C1 segment of cervical spinal cord (tissue), 14 donors: ENCODE measurements at regions not wholly inside any gene's neighbourhood (a gene's known extent, or its start where the extent isn't known, plus 50 kb on each side); places are given as distances from the start of the nearest gene placed in this dataset.

Experiments used
- DNase-seq, 14 donors: peaks; one replicate each; lab custom pipeline; 2025; lab: John Stamatoyannopoulos, UW

- DNase-seq, result no peak
Measured at GRCh38 chr2:223225266-223225665, 173.3 kb downstream of the KCNE4 start.

- no peak for DNase-seq
Measured at GRCh38 chr2:223226264-223226663, 174.3 kb downstream of the KCNE4 start.

- DNase-seq, result no peak
Measured at GRCh38 chr2:223227338-223227737, 175.3 kb downstream of the KCNE4 start.

- DNase-seq, result no peak
Measured at GRCh38 chr2:223228871-223229270, 176.9 kb downstream of the KCNE4 start.

- no peak for DNase-seq
Measured at GRCh38 chr2:223230352-223230751, 178.4 kb downstream of the KCNE4 start.

- DNase-seq, result no peak
Measured at GRCh38 chr2:223232285-223232684, 180.3 kb downstream of the KCNE4 start.

GRCh38 chr2:223232896-223233295, 180.9 kb downstream of the KCNE4 start:
- no peak for DNase-seq

- DNase-seq, result no peak
Measured at GRCh38 chr2:223235986-223236385, 184.0 kb downstream of the KCNE4 start.

GRCh38 chr2:223238301-223238700, 186.3 kb downstream of the KCNE4 start:
- no peak for DNase-seq

GRCh38 chr2:223243233-223243632, 191.2 kb downstream of the KCNE4 start:
- no peak for DNase-seq

GRCh38 chr2:223247136-223247535, 195.1 kb downstream of the KCNE4 start:
- no peak for DNase-seq

- no peak for DNase-seq
Measured at GRCh38 chr2:223251656-223252229, 199.8 kb downstream of the KCNE4 start.

- DNase-seq, result no peak
Measured at GRCh38 chr2:223260681-223261080, 208.7 kb downstream of the KCNE4 start.

- no peak for DNase-seq
Measured at GRCh38 chr2:223262946-223263345, 211.0 kb downstream of the KCNE4 start.

GRCh38 chr2:223264541-223265193, 212.7 kb downstream of the KCNE4 start:
- DNase-seq, result no peak

- DNase-seq, result no peak
Measured at GRCh38 chr2:223267160-223267951, 215.4 kb downstream of the KCNE4 start.

GRCh38 chr2:223269386-223269785, 217.4 kb downstream of the KCNE4 start:
- no peak for DNase-seq

GRCh38 chr2:223270548-223270947, 218.6 kb downstream of the KCNE4 start:
- DNase-seq, result no peak

GRCh38 chr2:223273995-223274394, 222.0 kb downstream of the KCNE4 start:
- no peak for DNase-seq

GRCh38 chr2:223282221-223282620, 230.2 kb downstream of the KCNE4 start:
- no peak for DNase-seq

GRCh38 chr2:223283329-223283728, 231.3 kb downstream of the KCNE4 start:
- DNase-seq, result no peak

- no peak for DNase-seq
Measured at GRCh38 chr2:223283771-223284170, 231.8 kb downstream of the KCNE4 start.
